ENCODE measurements at regions not wholly inside any gene's neighbourhood (a gene's known extent, or its start where the extent isn't known, plus 50 kb on each side); places are given as distances from the start of the nearest gene placed in this dataset.

- TF ChIP-seq, protein P1, sequence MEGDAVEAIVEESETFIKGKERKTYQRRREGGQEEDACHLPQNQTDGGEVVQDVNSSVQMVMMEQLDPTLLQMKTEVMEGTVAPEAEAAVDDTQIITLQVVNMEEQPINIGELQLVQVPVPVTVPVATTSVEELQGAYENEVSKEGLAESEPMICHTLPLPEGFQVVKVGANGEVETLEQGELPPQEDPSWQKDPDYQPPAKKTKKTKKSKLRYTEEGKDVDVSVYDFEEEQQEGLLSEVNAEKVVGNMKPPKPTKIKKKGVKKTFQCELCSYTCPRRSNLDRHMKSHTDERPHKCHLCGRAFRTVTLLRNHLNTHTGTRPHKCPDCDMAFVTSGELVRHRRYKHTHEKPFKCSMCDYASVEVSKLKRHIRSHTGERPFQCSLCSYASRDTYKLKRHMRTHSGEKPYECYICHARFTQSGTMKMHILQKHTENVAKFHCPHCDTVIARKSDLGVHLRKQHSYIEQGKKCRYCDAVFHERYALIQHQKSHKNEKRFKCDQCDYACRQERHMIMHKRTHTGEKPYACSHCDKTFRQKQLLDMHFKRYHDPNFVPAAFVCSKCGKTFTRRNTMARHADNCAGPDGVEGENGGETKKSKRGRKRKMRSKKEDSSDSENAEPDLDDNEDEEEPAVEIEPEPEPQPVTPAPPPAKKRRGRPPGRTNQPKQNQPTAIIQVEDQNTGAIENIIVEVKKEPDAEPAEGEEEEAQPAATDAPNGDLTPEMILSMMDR (IDR thresholded peaks at IDR 0.05) = no peak
- TF ChIP-seq USF2 (IDR thresholded peaks at IDR 0.05) (no peak), POLR2A (IDR thresholded peaks at IDR 0.05; ENCODE audit: low read length) (no peak), MAFK (IDR thresholded peaks at IDR 0.05; ENCODE audit: partially characterized antibody) (no peak), MAX (IDR thresholded peaks at IDR 0.05) (no peak), CBX8 (IDR thresholded peaks at IDR 0.05) (no peak), MYC (IDR thresholded peaks at IDR 0.05; ENCODE audit: borderline replicate concordance, low read length) (no peak)
Measured at GRCh38 chr10:62740885-62741745, 63.4 kb upstream of the ADO start.
